ENCODE measurements at regions not wholly inside any gene's neighbourhood (a gene's known extent, or its start where the extent isn't known, plus 50 kb on each side); places are given as distances from the start of the nearest gene placed in this dataset.

DNA sequence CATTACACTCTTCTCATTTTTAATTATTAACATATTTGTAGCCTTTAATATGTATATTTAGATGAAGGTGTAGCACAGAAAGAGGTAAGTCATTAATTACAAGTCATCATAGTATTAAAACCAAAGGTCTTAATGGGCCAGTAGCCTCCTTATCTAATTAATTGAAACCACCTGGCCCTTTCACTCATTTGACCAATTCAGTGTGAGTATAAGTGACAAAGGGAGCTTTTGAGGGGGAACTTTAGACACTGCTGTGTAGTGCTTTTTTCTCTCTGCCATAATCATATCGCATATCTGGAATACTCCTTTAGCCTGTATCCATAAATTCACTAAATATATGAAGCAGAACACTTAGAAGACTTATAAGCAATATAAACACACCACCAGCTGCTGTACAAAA, 562.9 kb upstream of the POT1 start:
- Mint-ChIP-seq H3K4me3 (no peak overlapping the region), H3K27ac (no peak overlapping the region), H3K4me1 (ENCODE audit: low read depth) (no peaks in the 10 kb centered on the region), H3K9me3 (no peaks in the 10 kb centered on the region), H3K27me3 (no peaks in the 10 kb centered on the region), H3K36me3 (ENCODE audit: low read depth) (no peaks in the 10 kb centered on the region)
- intact Hi-C loops (cut with micrococcal nuclease), result no loop called here

GRCh38 chr7:125491137-125491536, 561.5 kb upstream of the POT1 start:
- Mint-ChIP-seq H3K4me3 (no peak overlapping the region), H3K27me3 (no peaks in the 10 kb centered on the region)
- intact Hi-C loops (cut with micrococcal nuclease), result no loop called here

DNA sequence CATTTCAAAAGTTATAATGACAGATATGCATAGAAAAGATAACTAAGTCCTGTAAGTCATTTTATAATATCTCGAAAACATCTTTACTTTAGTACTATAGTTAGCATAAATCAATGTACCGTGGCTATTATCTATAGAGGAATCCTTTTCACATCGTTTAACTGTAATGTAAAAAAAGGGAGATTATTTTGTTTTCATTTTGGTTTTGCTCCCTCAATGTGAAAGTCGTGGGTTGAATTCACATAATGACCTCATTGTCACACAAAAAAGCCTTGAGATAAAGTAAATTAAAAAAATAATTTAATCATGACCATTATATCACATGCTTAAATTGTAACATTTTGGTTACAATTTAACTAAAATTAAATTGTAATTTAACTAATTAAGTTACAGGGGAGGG, 560.5 kb upstream of the POT1 start:
- H3K36me3 Mint-ChIP-seq (ENCODE audit: low read depth), result no peaks in the 10 kb centered on the region
- intact Hi-C loops (cut with micrococcal nuclease), result no loop called here
- H3K4me1 Mint-ChIP-seq (ENCODE audit: low read depth), result no peaks in the 10 kb centered on the region
- H3K4me3 Mint-ChIP-seq, result no peak overlapping the region
- no peaks in the 10 kb centered on the region for H3K9me3 Mint-ChIP-seq
- no peaks in the 10 kb centered on the region for H3K27me3 Mint-ChIP-seq
- H3K27ac Mint-ChIP-seq, result no peak overlapping the region

More at GRCh38 chr7:125491137-125491536, 561.5 kb upstream of the POT1 start:
- no peaks in the 10 kb centered on the region for H3K9me3 Mint-ChIP-seq
- H3K27ac Mint-ChIP-seq, result no peak overlapping the region
- no peaks in the 10 kb centered on the region for H3K36me3 Mint-ChIP-seq (ENCODE audit: low read depth)
- no peaks in the 10 kb centered on the region for H3K4me1 Mint-ChIP-seq (ENCODE audit: low read depth)

- Mint-ChIP-seq H3K9me3 (no peaks in the 10 kb centered on the region), H3K4me1 (ENCODE audit: low read depth) (no peaks in the 10 kb centered on the region), H3K27ac (no peak overlapping the region), H3K36me3 (ENCODE audit: low read depth) (no peaks in the 10 kb centered on the region), H3K27me3 (no peaks in the 10 kb centered on the region), H3K4me3 (no peak overlapping the region)
- intact Hi-C loops (cut with micrococcal nuclease), result no loop called here
Measured at GRCh38 chr7:125485223-125485622, 555.6 kb upstream of the POT1 start.

GRCh38 chr7:125484755-125485154, 555.1 kb upstream of the POT1 start:
- H3K4me3 Mint-ChIP-seq, result no peak overlapping the region
- H3K27ac Mint-ChIP-seq, result no peak overlapping the region
- no peaks in the 10 kb centered on the region for H3K27me3 Mint-ChIP-seq
- H3K4me1 Mint-ChIP-seq (ENCODE audit: low read depth), result no peaks in the 10 kb centered on the region
- H3K9me3 Mint-ChIP-seq, result no peaks in the 10 kb centered on the region
- intact Hi-C loops (cut with micrococcal nuclease), result no loop called here
- no peaks in the 10 kb centered on the region for H3K36me3 Mint-ChIP-seq (ENCODE audit: low read depth)

DNA sequence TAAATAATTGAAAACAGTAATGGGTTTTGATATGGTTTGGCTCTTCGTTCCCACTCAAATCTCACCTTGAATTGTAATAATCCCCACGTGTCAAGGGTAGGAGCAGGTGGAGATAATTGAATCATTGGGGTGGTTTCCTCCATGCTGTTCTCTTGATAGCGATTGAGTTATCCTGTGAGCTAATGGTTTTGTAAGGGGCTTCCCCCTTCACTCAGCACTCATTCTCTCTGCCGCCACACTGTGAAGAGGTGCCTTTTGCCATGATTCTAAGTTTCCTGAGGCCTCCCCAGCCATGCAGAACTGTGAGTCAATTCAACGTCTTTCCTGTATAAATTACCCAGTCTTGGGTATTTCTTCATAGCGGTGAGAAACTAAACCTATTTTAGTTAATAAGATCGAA, 551.7 kb upstream of the POT1 start:
- Mint-ChIP-seq H3K27ac (no peak overlapping the region), H3K36me3 (ENCODE audit: low read depth) (no peaks in the 10 kb centered on the region)
- intact Hi-C loops (cut with micrococcal nuclease), result no loop called here

GRCh38 chr7:125480762-125481161, 551.1 kb upstream of the POT1 start:
- no peak overlapping the region for H3K27ac Mint-ChIP-seq
- no peaks in the 10 kb centered on the region for H3K4me1 Mint-ChIP-seq (ENCODE audit: low read depth)
- no peak overlapping the region for H3K4me3 Mint-ChIP-seq
- intact Hi-C loops (cut with micrococcal nuclease), result no loop called here
- H3K27me3 Mint-ChIP-seq, result no peaks in the 10 kb centered on the region
- no peaks in the 10 kb centered on the region for H3K36me3 Mint-ChIP-seq (ENCODE audit: low read depth)
- peaks cover 8% of the 10 kb centered on the region for H3K9me3 Mint-ChIP-seq

More for the DNA sequence above, 551.7 kb upstream of the POT1 start:
- Mint-ChIP-seq H3K9me3 (peaks cover 8% of the 10 kb centered on the region), H3K27me3 (no peaks in the 10 kb centered on the region), H3K4me3 (no peak overlapping the region), H3K4me1 (ENCODE audit: low read depth) (no peaks in the 10 kb centered on the region)

DNA sequence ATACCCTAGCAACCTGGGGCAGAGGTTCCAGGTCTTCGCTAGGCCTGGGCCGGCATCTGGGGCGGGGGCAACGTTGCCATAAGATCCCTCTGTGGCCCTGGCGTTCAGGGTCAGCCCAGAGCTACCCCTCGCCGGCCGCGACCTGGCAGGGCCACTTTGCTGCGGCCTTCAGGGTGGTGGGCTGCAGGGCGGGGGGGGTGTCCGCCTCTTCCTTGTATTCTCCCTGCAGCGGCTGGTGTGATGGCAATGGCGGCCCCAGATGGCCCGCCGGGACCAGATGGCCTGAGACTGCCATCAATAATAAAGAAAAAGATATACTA, 539.2 kb upstream of the POT1 start:
- H3K4me3 Mint-ChIP-seq, result no peak overlapping the region
- no peaks in the 10 kb centered on the region for H3K36me3 Mint-ChIP-seq (ENCODE audit: low read depth)
- no peaks in the 10 kb centered on the region for H3K27me3 Mint-ChIP-seq
- peaks cover 15% of the 10 kb centered on the region for H3K9me3 Mint-ChIP-seq
- intact Hi-C loops (cut with micrococcal nuclease), result no loop called here
- H3K27ac Mint-ChIP-seq, result no peak overlapping the region
- H3K4me1 Mint-ChIP-seq (ENCODE audit: low read depth), result no peaks in the 10 kb centered on the region

DNA sequence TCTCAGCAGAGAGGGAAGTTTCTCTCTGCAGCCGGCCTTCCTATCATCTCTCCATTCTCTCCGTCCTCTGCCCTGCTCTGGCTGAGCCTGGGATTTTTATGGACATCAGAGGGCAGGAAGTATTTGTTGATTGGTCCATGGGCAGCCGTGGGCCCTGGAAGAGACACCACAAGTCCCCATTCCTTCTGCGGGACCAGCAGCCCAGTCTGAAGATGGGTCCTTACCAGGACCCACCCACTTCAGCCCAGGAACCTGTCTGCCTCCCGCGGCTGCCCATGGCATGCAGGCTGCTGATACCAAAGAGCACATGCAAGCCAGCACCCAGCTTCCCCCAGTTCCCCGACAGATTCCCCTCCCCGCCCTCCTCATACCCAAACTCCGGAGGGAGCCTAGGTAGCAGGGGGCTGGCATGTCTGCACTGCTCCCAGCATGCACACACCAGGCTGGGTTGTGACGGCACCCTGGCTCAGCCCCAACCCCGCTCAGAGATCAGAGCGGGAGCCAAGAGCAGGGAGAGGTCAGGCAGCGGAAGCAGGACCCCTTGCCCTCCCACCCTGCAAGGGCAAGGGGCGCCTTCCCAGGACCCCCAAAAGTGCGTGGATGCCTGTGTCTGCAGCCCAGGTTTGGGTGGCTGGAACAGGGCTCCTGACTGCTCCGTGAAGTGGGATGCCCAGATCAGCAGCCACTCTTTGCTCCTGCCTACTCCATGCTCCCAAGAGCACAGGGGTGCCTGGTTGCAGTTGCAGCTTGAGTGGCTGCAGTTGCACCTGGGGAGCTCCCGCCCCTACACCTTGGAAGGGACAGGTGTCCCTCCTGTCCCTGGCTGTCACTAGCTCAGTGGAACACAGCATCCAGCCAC, 538.6 kb upstream of the POT1 start:
- H3K4me3 Mint-ChIP-seq, result no peak overlapping the region
- intact Hi-C loops (cut with micrococcal nuclease), result no loop called here
- peaks cover 21% of the 10 kb centered on the region for H3K9me3 Mint-ChIP-seq
- H3K27ac Mint-ChIP-seq, result no peak overlapping the region
- H3K4me1 Mint-ChIP-seq (ENCODE audit: low read depth), result no peaks in the 10 kb centered on the region
- no peaks in the 10 kb centered on the region for H3K36me3 Mint-ChIP-seq (ENCODE audit: low read depth)
- no peaks in the 10 kb centered on the region for H3K27me3 Mint-ChIP-seq

- no peaks in the 10 kb centered on the region for H3K4me1 Mint-ChIP-seq (ENCODE audit: low read depth)
- H3K4me3 Mint-ChIP-seq, result no peak overlapping the region
- peaks cover 22% of the 10 kb centered on the region for H3K9me3 Mint-ChIP-seq
- intact Hi-C loops (cut with micrococcal nuclease), result no loop called here
- H3K27ac Mint-ChIP-seq, result no peak overlapping the region
- H3K36me3 Mint-ChIP-seq (ENCODE audit: low read depth), result no peaks in the 10 kb centered on the region
- H3K27me3 Mint-ChIP-seq, result no peaks in the 10 kb centered on the region
Measured at GRCh38 chr7:125465527-125465926, 535.9 kb upstream of the POT1 start.

GRCh38 chr7:125462615-125463014, 533.0 kb upstream of the POT1 start:
- no peak overlapping the region for H3K4me3 Mint-ChIP-seq
- intact Hi-C loops (cut with micrococcal nuclease), result no loop called here
- no peaks in the 10 kb centered on the region for H3K27me3 Mint-ChIP-seq
- no peaks in the 10 kb centered on the region for H3K36me3 Mint-ChIP-seq (ENCODE audit: low read depth)
- no peaks in the 10 kb centered on the region for H3K4me1 Mint-ChIP-seq (ENCODE audit: low read depth)
- no peak overlapping the region for H3K27ac Mint-ChIP-seq
- peaks cover 33% of the 10 kb centered on the region for H3K9me3 Mint-ChIP-seq

DNA sequence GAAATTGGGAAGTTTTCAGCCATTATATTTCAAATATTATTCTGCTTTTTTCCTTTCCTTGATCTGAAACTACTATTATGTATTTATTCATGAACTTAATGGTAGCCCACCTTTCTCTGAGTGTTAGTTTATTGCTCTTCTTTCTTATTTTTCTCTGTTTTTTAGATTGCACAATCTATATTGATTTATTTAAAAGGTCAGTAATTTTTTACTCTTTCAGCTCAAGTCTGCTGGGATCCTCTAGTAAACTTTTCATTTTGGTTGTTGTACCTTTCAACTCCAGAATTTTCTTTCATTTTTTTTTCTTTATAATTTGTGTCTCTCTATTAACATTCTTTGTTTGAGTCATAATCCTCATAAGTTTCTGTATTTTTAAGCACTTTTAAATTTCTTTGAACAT, 529.4 kb upstream of the POT1 start:
- Mint-ChIP-seq H3K4me1 (ENCODE audit: low read depth) (no peaks in the 10 kb centered on the region), H3K27ac (no peak overlapping the region), H3K4me3 (no peak overlapping the region), H3K36me3 (ENCODE audit: low read depth) (no peaks in the 10 kb centered on the region), H3K27me3 (no peaks in the 10 kb centered on the region), H3K9me3 (peaks cover 52% of the 10 kb centered on the region)
- intact Hi-C loops (cut with micrococcal nuclease), result no loop called here

GRCh38 chr7:125450749-125451148, 521.1 kb upstream of the POT1 start:
- H3K9me3 Mint-ChIP-seq, result peaks cover 12% of the 10 kb centered on the region
- H3K36me3 Mint-ChIP-seq (ENCODE audit: low read depth), result no peaks in the 10 kb centered on the region
- no peaks in the 10 kb centered on the region for H3K27me3 Mint-ChIP-seq
- no peak overlapping the region for H3K4me3 Mint-ChIP-seq
- no peaks in the 10 kb centered on the region for H3K4me1 Mint-ChIP-seq (ENCODE audit: low read depth)
- H3K27ac Mint-ChIP-seq, result no peak overlapping the region
- intact Hi-C loops (cut with micrococcal nuclease), result no loop called here

DNA sequence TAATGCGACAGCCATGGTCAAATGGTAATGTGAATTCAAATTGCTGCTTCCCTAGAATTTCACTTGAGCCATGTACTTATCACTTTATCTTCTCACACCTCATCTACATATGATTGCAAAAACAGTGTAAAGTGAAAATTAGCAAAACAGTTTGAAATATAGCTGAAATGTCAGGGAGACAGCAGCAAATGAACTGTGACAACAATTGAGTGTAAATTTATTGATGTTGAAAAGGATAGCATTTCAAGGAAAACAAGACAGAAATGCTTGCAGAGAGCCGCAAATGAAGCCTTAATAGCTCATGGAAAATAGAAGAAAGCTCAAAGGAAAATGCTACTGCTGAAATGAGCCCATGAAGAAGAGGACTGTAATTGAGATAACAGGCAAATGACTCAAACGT, 516.2 kb upstream of the POT1 start:
- H3K9me3 Mint-ChIP-seq, result peaks cover 17% of the 10 kb centered on the region
- no peak overlapping the region for H3K4me3 Mint-ChIP-seq
- H3K4me1 Mint-ChIP-seq (ENCODE audit: low read depth), result no peaks in the 10 kb centered on the region
- no peak overlapping the region for H3K27ac Mint-ChIP-seq
- no peaks in the 10 kb centered on the region for H3K27me3 Mint-ChIP-seq
- no peaks in the 10 kb centered on the region for H3K36me3 Mint-ChIP-seq (ENCODE audit: low read depth)
- intact Hi-C loops (cut with micrococcal nuclease), result no loop called here

DNA sequence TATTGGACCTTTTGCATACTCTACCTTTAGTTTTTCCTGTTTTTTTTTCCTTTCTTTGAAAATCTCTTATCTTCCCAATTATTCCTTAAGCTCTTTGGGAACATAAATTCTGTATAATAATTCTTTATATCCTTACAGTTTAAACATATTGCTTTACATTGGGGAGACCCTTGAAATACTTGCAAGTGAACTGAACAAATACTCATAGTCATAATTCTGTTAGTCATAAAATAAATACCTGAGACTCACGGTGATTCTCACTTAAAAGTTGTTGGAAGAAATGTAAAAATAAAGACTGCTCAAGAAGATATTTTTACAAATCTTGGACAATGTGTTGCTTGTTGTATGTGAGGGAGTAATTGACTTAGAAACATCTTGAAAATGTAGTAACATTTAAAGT, 515.2 kb upstream of the POT1 start:
- Mint-ChIP-seq H3K27ac (no peak overlapping the region), H3K36me3 (ENCODE audit: low read depth) (no peaks in the 10 kb centered on the region), H3K4me3 (no peak overlapping the region), H3K9me3 (peaks cover 17% of the 10 kb centered on the region), H3K27me3 (no peaks in the 10 kb centered on the region), H3K4me1 (ENCODE audit: low read depth) (no peaks in the 10 kb centered on the region)
- intact Hi-C loops (cut with micrococcal nuclease), result no loop called here

Measured in dendritic cell treated with granulocyte-macrophage colony-stimulating factor and Interleukin-4, amounts not matched to agents 40 ng/mL and 50 ng/mL, for 4 days (primary cell).